ENCODE measurements at regions not wholly inside any gene's neighbourhood (a gene's known extent, or its start where the extent isn't known, plus 50 kb on each side); places are given as distances from the start of the nearest gene placed in this dataset.

GRCh38 chr13:34347784-34348573 lies 530.0 kb downstream of the RFC3 start:
- no peak for DNase-seq
- Histone ChIP-seq H3K27ac (ENCODE audit: low read depth in 1 of 2, low read length in 2 of 2) (no peak overlapping the region), H3K79me2 (ENCODE audit: insufficient read depth, low read length) (no peaks in the 10 kb centered on the region), H2AFZ (ENCODE audit: insufficient read depth, low read depth, low read length, poor library complexity, severe bottlenecking) (no peak overlapping the region), H3K9me3 (replicated peaks in 1 of 2; ENCODE audit: control insufficient read depth in 1 of 2, insufficient read depth in 1 of 2, low read length in 2 of 2) (peaks cover 0 to 5% of the 10 kb centered on the region in 2 donors), H3K27me3 (ENCODE audit: control insufficient read depth in 2 of 2, insufficient read depth in 2 of 2, low read length in 2 of 2) (no peaks in the 10 kb centered on the region), H3K9ac (ENCODE audit: insufficient read depth, low read length, poor library complexity, severe bottlenecking) (no peak overlapping the region), H3K4me3 (replicated peaks in 1 of 3; ENCODE audit: low read depth in 2 of 3, low read length in 3 of 3) (no peak overlapping the region), H4K20me1 (ENCODE audit: insufficient read depth, low read length) (no peaks in the 10 kb centered on the region), H3K36me3 (replicated peaks in 1 of 2; ENCODE audit: control insufficient read depth in 1 of 2, insufficient read depth in 2 of 2, low read length in 2 of 2) (no peaks in the 10 kb centered on the region), H3K4me2 (replicated peaks; ENCODE audit: extremely low read depth, low read length, poor library complexity, severe bottlenecking) (no peak overlapping the region), H3K4me1 (ENCODE audit: control insufficient read depth in 1 of 2, insufficient read depth in 2 of 2, low read length in 2 of 2) (no peaks in the 10 kb centered on the region)
- no peaks in the 10 kb centered on the region for H3K36me3 Mint-ChIP-seq
- peak overlapping the region in 1 of 7 donors; percentile 61 for H3K27ac Mint-ChIP-seq
- peaks cover 5 to 14% (median 8%) of the 10 kb centered on the region in 7 donors for H3K9me3 Mint-ChIP-seq
- intact Hi-C loops (cut with micrococcal nuclease) = no loop called here
- no peak overlapping the region for H3K4me3 Mint-ChIP-seq
- no peak for TF ChIP-seq CTCF (IDR thresholded peaks at IDR 0.05)
- 88% methylated on average over 6 of the region's 10 CpGs for WGBS (ENCODE audit: insufficient coverage)
- peaks cover 0 to 1% (median 0%) of the 10 kb centered on the region in 3 donors for H3K27me3 Mint-ChIP-seq (ENCODE audit: low read depth in 3 of 3)
- H3K4me1 Mint-ChIP-seq = no peaks in the 10 kb centered on the region

- WGBS (ENCODE audit: insufficient coverage) = no CpG with 5 or more reads among the region's 1 CpG
- Histone ChIP-seq H3K27ac (ENCODE audit: low read depth in 1 of 2, low read length in 2 of 2) (no peak overlapping the region), H3K4me1 (ENCODE audit: control insufficient read depth in 1 of 2, insufficient read depth in 2 of 2, low read length in 2 of 2) (no peaks in the 10 kb centered on the region), H3K9ac (ENCODE audit: insufficient read depth, low read length, poor library complexity, severe bottlenecking) (no peak overlapping the region), H2AFZ (ENCODE audit: insufficient read depth, low read depth, low read length, poor library complexity, severe bottlenecking) (no peak overlapping the region), H3K36me3 (replicated peaks in 1 of 2; ENCODE audit: control insufficient read depth in 1 of 2, insufficient read depth in 2 of 2, low read length in 2 of 2) (no peaks in the 10 kb centered on the region), H4K20me1 (ENCODE audit: insufficient read depth, low read length) (no peaks in the 10 kb centered on the region), H3K4me2 (replicated peaks; ENCODE audit: extremely low read depth, low read length, poor library complexity, severe bottlenecking) (no peak overlapping the region), H3K4me3 (replicated peaks in 1 of 3; ENCODE audit: low read depth in 2 of 3, low read length in 3 of 3) (no peak overlapping the region), H3K79me2 (ENCODE audit: insufficient read depth, low read length) (no peaks in the 10 kb centered on the region), H3K27me3 (ENCODE audit: control insufficient read depth in 2 of 2, insufficient read depth in 2 of 2, low read length in 2 of 2) (no peaks in the 10 kb centered on the region), H3K9me3 (replicated peaks in 1 of 2; ENCODE audit: control insufficient read depth in 1 of 2, insufficient read depth in 1 of 2, low read length in 2 of 2) (peaks cover 0 to 5% of the 10 kb centered on the region in 2 donors)
- H3K4me1 Mint-ChIP-seq = no peaks in the 10 kb centered on the region
- no peak for DNase-seq
- H3K27ac Mint-ChIP-seq = no peak overlapping the region
- TF ChIP-seq CTCF (IDR thresholded peaks at IDR 0.05) = no peak
- H3K4me3 Mint-ChIP-seq = no peak overlapping the region
- H3K9me3 Mint-ChIP-seq = peaks cover 5 to 11% (median 8%) of the 10 kb centered on the region in 7 donors
- intact Hi-C loops (cut with micrococcal nuclease) = no loop called here
- peaks cover 0 to 3% (median 0%) of the 10 kb centered on the region in 3 donors for H3K27me3 Mint-ChIP-seq (ENCODE audit: low read depth in 3 of 3)
- no peaks in the 10 kb centered on the region for H3K36me3 Mint-ChIP-seq
Measured at GRCh38 chr13:34349091-34349722, 531.3 kb downstream of the RFC3 start.
